ENCODE measurements at regions not wholly inside any gene's neighbourhood (a gene's known extent, or its start where the extent isn't known, plus 50 kb on each side); places are given as distances from the start of the nearest gene placed in this dataset.

DNA sequence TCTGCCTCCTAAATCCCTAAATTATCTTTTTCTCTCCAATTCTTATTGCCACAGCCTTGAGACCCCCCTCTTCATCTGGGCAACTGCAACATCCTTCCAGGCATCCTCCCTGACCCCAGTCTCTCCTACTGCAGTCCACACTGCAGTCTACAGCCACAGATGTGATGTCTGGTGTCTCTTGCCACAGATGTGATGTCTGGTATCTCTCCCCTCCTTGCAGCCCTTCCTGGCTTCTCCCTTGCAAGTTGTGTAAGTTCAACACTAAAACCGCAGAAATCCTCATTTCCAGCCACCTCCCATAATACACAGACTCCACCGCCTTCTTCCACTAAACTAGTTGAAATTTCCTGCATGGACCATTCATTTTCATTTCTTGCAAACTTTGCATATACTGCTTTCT is 113.1 kb upstream of the DDX18 start:
- Histone ChIP-seq H3K9me3 (ENCODE audit: control insufficient read depth, insufficient read depth, low read length) (no peaks in the 10 kb centered on the region), H3K27me3 (ENCODE audit: control insufficient read depth, insufficient read depth, low read length) (no peaks in the 10 kb centered on the region), H3K4me3 (ENCODE audit: low read depth, low read length) (no peak overlapping the region), H3K36me3 (ENCODE audit: control insufficient read depth, insufficient read depth, low read length) (no peaks in the 10 kb centered on the region), H3K27ac (ENCODE audit: low read depth, low read length) (no peak overlapping the region), H3K4me1 (ENCODE audit: control insufficient read depth, insufficient read depth, low read length) (no peaks in the 10 kb centered on the region)
- 97% methylated on average over 2 of the region's 2 CpGs for whole genome bisulfite sequencing (ENCODE audit: insufficient coverage)
- DNase-seq (ENCODE audit: low read depth in 4 of 6, low spot score in 6 of 6): no peak

- Histone ChIP-seq H3K36me3 (ENCODE audit: control insufficient read depth, insufficient read depth, low read length) (no peaks in the 10 kb centered on the region), H3K27ac (ENCODE audit: low read depth, low read length) (no peak overlapping the region), H3K9me3 (ENCODE audit: control insufficient read depth, insufficient read depth, low read length) (no peaks in the 10 kb centered on the region), H3K27me3 (ENCODE audit: control insufficient read depth, insufficient read depth, low read length) (no peaks in the 10 kb centered on the region), H3K4me3 (ENCODE audit: low read depth, low read length) (no peak overlapping the region), H3K4me1 (ENCODE audit: control insufficient read depth, insufficient read depth, low read length) (no peaks in the 10 kb centered on the region)
- WGBS (ENCODE audit: insufficient coverage): 71% methylated on average over 1 of the region's 2 CpGs
- DNase-seq (ENCODE audit: low read depth in 4 of 6, low spot score in 6 of 6): no peak
Observed at GRCh38 chr2:117702098-117702497, 112.4 kb upstream of the DDX18 start.

DNA sequence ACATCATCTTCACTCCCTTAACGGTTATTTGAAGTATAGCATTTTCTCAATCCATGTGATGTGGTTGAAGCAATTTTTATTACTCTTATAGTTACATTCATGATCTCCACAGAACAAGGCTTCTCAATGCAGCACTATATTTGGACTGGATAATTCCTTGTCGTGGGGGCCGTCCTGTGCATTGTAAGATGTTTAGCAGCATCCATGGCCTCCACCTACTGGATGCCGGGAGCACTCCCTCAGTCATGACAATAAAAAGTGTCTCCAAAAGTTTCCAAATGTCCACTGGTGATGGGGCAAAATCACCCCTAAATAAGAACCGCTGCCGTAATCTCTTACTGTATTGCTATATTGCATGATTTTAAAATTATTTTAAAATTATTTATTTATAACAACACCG is 110.6 kb upstream of the DDX18 start:
- Histone ChIP-seq H3K36me3 (ENCODE audit: control insufficient read depth, insufficient read depth, low read length) (no peaks in the 10 kb centered on the region), H3K27ac (ENCODE audit: low read depth, low read length) (no peak overlapping the region), H3K27me3 (ENCODE audit: control insufficient read depth, insufficient read depth, low read length) (no peaks in the 10 kb centered on the region), H3K9me3 (ENCODE audit: control insufficient read depth, insufficient read depth, low read length) (no peaks in the 10 kb centered on the region), H3K4me1 (ENCODE audit: control insufficient read depth, insufficient read depth, low read length) (no peaks in the 10 kb centered on the region), H3K4me3 (ENCODE audit: low read depth, low read length) (no peak overlapping the region)
- WGBS (ENCODE audit: insufficient coverage): 79% methylated on average over 3 of the region's 7 CpGs
- DNase-seq (ENCODE audit: low read depth in 4 of 6, low spot score in 6 of 6): peak in 1 of 6 donors; percentile 51

DNA sequence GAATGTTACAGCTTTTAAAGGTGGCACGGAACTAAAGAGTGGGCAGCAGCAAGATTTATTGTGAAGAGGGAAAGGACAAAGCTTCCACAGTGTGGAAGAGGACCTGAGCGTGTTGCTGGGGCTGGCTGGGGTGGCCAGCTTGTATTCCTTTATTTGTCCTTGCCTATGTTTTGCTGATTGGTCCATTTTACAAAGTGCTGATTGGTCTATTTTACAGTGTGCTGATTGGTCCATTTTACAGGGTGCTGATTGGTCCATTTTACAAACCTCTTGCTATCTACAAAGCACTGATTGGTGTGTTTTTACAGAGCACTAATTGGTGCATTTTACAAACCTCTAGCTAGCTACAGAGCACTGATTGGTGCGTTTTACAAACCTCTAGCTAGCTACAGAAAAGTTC is 109.7 kb upstream of the DDX18 start:
- Histone ChIP-seq H3K27ac (ENCODE audit: low read depth, low read length) (no peak overlapping the region), H3K4me1 (ENCODE audit: control insufficient read depth, insufficient read depth, low read length) (no peaks in the 10 kb centered on the region), H3K27me3 (ENCODE audit: control insufficient read depth, insufficient read depth, low read length) (no peaks in the 10 kb centered on the region), H3K9me3 (ENCODE audit: control insufficient read depth, insufficient read depth, low read length) (no peaks in the 10 kb centered on the region), H3K36me3 (ENCODE audit: control insufficient read depth, insufficient read depth, low read length) (no peaks in the 10 kb centered on the region), H3K4me3 (ENCODE audit: low read depth, low read length) (no peak overlapping the region)
- no peak for DNase-seq (ENCODE audit: low read depth in 4 of 6, low spot score in 6 of 6)
- WGBS (ENCODE audit: insufficient coverage): 69% methylated on average over 2 of the region's 3 CpGs

DNA sequence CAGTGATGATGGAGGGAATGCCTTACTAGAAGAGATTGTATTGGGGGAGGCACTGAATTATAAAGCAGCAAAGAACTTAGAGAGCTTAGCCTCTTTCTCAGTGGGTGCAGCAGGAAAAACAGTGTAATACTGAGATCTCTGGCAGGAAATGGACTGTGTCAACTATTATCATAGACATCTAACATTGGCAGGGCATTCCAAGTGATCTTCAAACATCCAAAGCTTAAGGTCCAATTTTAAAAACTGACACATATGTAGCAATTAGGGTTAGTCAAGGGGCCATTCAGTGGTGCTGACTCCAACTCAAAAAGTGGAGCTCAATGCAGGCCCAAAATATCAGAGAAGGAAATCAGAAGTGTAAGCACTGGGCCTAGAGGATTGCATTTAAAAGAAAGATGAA is 106.6 kb upstream of the DDX18 start:
- Histone ChIP-seq H3K4me3 (ENCODE audit: low read depth, low read length) (no peak overlapping the region), H3K9me3 (ENCODE audit: control insufficient read depth, insufficient read depth, low read length) (no peaks in the 10 kb centered on the region), H3K36me3 (ENCODE audit: control insufficient read depth, insufficient read depth, low read length) (no peaks in the 10 kb centered on the region), H3K27ac (ENCODE audit: low read depth, low read length) (no peak overlapping the region), H3K4me1 (ENCODE audit: control insufficient read depth, insufficient read depth, low read length) (no peaks in the 10 kb centered on the region), H3K27me3 (ENCODE audit: control insufficient read depth, insufficient read depth, low read length) (no peaks in the 10 kb centered on the region)
- DNase-seq (ENCODE audit: low read depth in 4 of 6, low spot score in 6 of 6): no peak

GRCh38 chr2:117712684-117713083 is 101.8 kb upstream of the DDX18 start:
- Histone ChIP-seq H3K4me1 (ENCODE audit: control insufficient read depth, insufficient read depth, low read length) (no peaks in the 10 kb centered on the region), H3K27me3 (ENCODE audit: control insufficient read depth, insufficient read depth, low read length) (no peaks in the 10 kb centered on the region), H3K27ac (ENCODE audit: low read depth, low read length) (no peak overlapping the region), H3K4me3 (ENCODE audit: low read depth, low read length) (no peak overlapping the region), H3K36me3 (ENCODE audit: control insufficient read depth, insufficient read depth, low read length) (no peaks in the 10 kb centered on the region), H3K9me3 (ENCODE audit: control insufficient read depth, insufficient read depth, low read length) (no peaks in the 10 kb centered on the region)
- peak in 1 of 6 donors; percentile 54 for DNase-seq (ENCODE audit: low read depth in 4 of 6, low spot score in 6 of 6)
- WGBS (ENCODE audit: insufficient coverage): no CpG with 5 or more reads among the region's 2 CpGs

DNA sequence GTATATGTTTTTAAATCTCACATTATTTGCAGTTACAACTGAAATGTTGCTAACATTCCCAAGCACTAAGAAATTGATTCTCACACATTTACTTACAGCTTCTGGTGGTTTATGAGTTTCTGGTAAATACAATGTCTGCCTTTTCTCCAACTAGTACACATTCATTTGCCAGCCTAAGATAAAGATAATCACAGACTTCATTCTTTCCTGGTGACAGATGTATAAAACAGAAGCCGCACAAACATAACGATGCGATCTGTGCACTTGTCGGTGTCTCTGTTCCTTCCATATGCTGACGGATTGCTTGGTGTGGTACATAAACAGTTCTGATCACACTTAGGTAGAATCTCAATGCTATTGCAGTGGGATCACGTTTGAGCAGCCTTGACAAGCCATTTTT is 100.4 kb upstream of the DDX18 start:
- Histone ChIP-seq H3K4me3 (ENCODE audit: low read depth, low read length) (no peak overlapping the region), H3K4me1 (ENCODE audit: control insufficient read depth, insufficient read depth, low read length) (no peaks in the 10 kb centered on the region), H3K27me3 (ENCODE audit: control insufficient read depth, insufficient read depth, low read length) (no peaks in the 10 kb centered on the region), H3K9me3 (ENCODE audit: control insufficient read depth, insufficient read depth, low read length) (no peaks in the 10 kb centered on the region), H3K36me3 (ENCODE audit: control insufficient read depth, insufficient read depth, low read length) (no peaks in the 10 kb centered on the region), H3K27ac (ENCODE audit: low read depth, low read length) (no peak overlapping the region)
- DNase-seq (ENCODE audit: low read depth in 4 of 6, low spot score in 6 of 6): peak in 2 of 6 donors; percentile 45 to 86
- no CpG with 5 or more reads among the region's 6 CpGs for WGBS (ENCODE audit: insufficient coverage)

GRCh38 chr2:117714745-117715417 is 99.6 kb upstream of the DDX18 start:
- 100% methylated on average over 1 of the region's 7 CpGs for WGBS (ENCODE audit: insufficient coverage)
- DNase-seq (ENCODE audit: low read depth in 4 of 6, low spot score in 6 of 6): peak in 1 of 6 donors; percentile 20
- Histone ChIP-seq H3K27me3 (ENCODE audit: control insufficient read depth, insufficient read depth, low read length) (no peaks in the 10 kb centered on the region), H3K4me3 (ENCODE audit: low read depth, low read length) (no peak overlapping the region), H3K9me3 (ENCODE audit: control insufficient read depth, insufficient read depth, low read length) (no peaks in the 10 kb centered on the region), H3K27ac (ENCODE audit: low read depth, low read length) (no peak overlapping the region), H3K36me3 (ENCODE audit: control insufficient read depth, insufficient read depth, low read length) (no peaks in the 10 kb centered on the region), H3K4me1 (ENCODE audit: control insufficient read depth, insufficient read depth, low read length) (no peaks in the 10 kb centered on the region)

DNA sequence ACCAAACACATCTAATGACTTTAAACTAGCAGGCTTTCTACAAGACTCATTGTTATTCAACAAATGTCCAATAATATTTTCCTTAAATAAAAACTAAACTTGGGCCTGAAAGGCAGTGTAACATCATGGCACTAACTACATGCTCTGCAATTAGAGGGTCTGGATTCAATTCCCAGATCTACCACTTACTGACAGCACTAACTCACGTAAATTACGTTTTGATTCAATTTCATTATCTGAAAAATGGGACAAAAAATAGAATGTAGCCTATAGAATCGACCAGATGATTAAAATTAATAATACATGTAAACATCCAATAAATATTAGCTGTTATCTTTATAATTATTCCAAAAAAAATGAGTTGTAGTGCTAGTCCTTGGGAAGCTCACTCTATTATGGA is 98.0 kb upstream of the DDX18 start:
- Histone ChIP-seq H3K27ac (ENCODE audit: low read depth, low read length) (no peak overlapping the region), H3K9me3 (ENCODE audit: control insufficient read depth, insufficient read depth, low read length) (no peaks in the 10 kb centered on the region), H3K4me3 (ENCODE audit: low read depth, low read length) (no peak overlapping the region), H3K4me1 (ENCODE audit: control insufficient read depth, insufficient read depth, low read length) (no peaks in the 10 kb centered on the region), H3K36me3 (ENCODE audit: control insufficient read depth, insufficient read depth, low read length) (no peaks in the 10 kb centered on the region), H3K27me3 (ENCODE audit: control insufficient read depth, insufficient read depth, low read length) (no peaks in the 10 kb centered on the region)
- WGBS (ENCODE audit: insufficient coverage): no CpG with 5 or more reads among the region's 3 CpGs
- no peak for DNase-seq (ENCODE audit: low read depth in 4 of 6, low spot score in 6 of 6)

DNA sequence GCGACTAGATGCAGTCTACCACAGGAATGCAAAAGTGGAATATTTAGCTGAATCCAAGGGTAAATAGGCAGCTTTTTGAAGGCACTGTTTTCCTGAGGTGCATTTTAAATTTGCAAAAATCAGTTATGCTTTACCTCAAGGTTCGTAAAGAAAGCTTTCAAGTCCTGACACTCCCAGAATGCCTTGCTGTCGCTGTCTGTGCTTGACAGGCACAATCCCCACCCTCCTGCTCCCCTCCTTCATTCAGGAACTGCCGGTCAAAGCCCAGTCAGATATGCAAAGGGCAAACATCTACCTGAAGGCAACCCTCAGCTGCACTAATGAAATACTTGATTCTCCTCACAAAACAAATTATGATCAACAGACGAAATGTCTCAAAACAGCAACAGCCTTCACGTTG is 97.4 kb upstream of the DDX18 start:
- Histone ChIP-seq H3K27me3 (ENCODE audit: control insufficient read depth, insufficient read depth, low read length) (no peaks in the 10 kb centered on the region), H3K36me3 (ENCODE audit: control insufficient read depth, insufficient read depth, low read length) (no peaks in the 10 kb centered on the region), H3K9me3 (ENCODE audit: control insufficient read depth, insufficient read depth, low read length) (no peaks in the 10 kb centered on the region), H3K27ac (ENCODE audit: low read depth, low read length) (no peak overlapping the region), H3K4me3 (ENCODE audit: low read depth, low read length) (no peak overlapping the region), H3K4me1 (ENCODE audit: control insufficient read depth, insufficient read depth, low read length) (no peaks in the 10 kb centered on the region)
- WGBS (ENCODE audit: insufficient coverage): 65% methylated on average over 3 of the region's 6 CpGs
- DNase-seq (ENCODE audit: low read depth in 4 of 6, low spot score in 6 of 6): no peak

All from spinal cord (tissue), 9 donors.